Ectodermal cell (in vitro differentiated cells): ENCODE measurements at regions not wholly inside any gene's neighbourhood (a gene's known extent, or its start where the extent isn't known, plus 50 kb on each side); places are given as distances from the start of the nearest gene placed in this dataset.
"Not testable (repeated sequence)": the region's sequence is repeated elsewhere in the genome, so short reads cannot be mapped to it uniquely, and the experiment has no call there.

Experiments used
- H3K27ac ChIP-seq: 2 replicates; pipeline ENCODE4 v1.7.0; 2013; ENCODE audit warnings: mild to moderate bottlenecking, low read depth, low read length; ENCODE audit not compliant: insufficient read depth, poor library complexity, severe bottlenecking
- H3K27me3 ChIP-seq: 2 replicates; pipeline ENCODE4 v1.7.0; 2013; ENCODE audit warnings: mild to moderate bottlenecking, low read length; ENCODE audit not compliant: insufficient read depth, control insufficient read depth, poor library complexity, severe bottlenecking
- H3K36me3 ChIP-seq: one replicate; pipeline ENCODE4 v1.7.0; 2013; ENCODE audit warnings: low read length; ENCODE audit not compliant: control insufficient read depth, insufficient read depth
- H3K4me1 ChIP-seq: one replicate; pipeline ENCODE4 v1.7.0; 2013; ENCODE audit warnings: low read length; ENCODE audit not compliant: control insufficient read depth, insufficient read depth
- H3K4me3 ChIP-seq: 2 replicates; pipeline ENCODE4 v1.7.0; 2013; ENCODE audit warnings: low read depth, low read length, control low read depth; ENCODE audit not compliant: insufficient read depth
- H3K9me3 ChIP-seq: 2 replicates; pipeline ENCODE4 v1.7.0; 2013; ENCODE audit warnings: mild to moderate bottlenecking, low read length, moderate library complexity; ENCODE audit not compliant: control insufficient read depth
- WGBS, 2 experiments: methylation state at CpG; one replicate each; pipeline ENCODE4 v1.1.7; 2013; ENCODE audit warnings: missing lambda C conversion rate in 2 of 2; 5-methylcytosine and 5-hydroxymethylcytosine counted together

- H3K27me3 ChIP-seq: no peaks in the 10 kb centered on the region
- H3K9me3 ChIP-seq: no peaks in the 10 kb centered on the region
- H3K27ac ChIP-seq: no peak overlapping the region
- no peaks in the 10 kb centered on the region for H3K36me3 ChIP-seq
- H3K4me3 ChIP-seq: no peak overlapping the region
- H3K4me1 ChIP-seq: no peaks in the 10 kb centered on the region
- 65 to 91% methylated on average over 1 of the region's 1 CpG for WGBS, 2 experiments
These were observed 280.4 kb upstream of the LUZP2 start for GRCh38 chr11:24216488-24216887.

GRCh38 chr11:24217319-24217718 lies 279.5 kb upstream of the LUZP2 start:
- H3K27me3 ChIP-seq, H3K36me3 ChIP-seq, H3K9me3 ChIP-seq, H3K4me3 ChIP-seq, H3K27ac ChIP-seq, H3K4me1 ChIP-seq: not testable (repeated sequence)
- WGBS, 2 experiments: 94 to 97% methylated on average over 10 of the region's 11 CpGs

- Histone ChIP-seq H3K36me3 (no peaks in the 10 kb centered on the region), H3K4me3 (no peak overlapping the region), H3K9me3 (no peaks in the 10 kb centered on the region), H3K27ac (no peak overlapping the region), H3K27me3 (no peaks in the 10 kb centered on the region), H3K4me1 (no peaks in the 10 kb centered on the region)
- 100% methylated on average over 1 of the region's 1 CpG for WGBS, 2 experiments
These were observed 271.4 kb upstream of the LUZP2 start for GRCh38 chr11:24225501-24225900.

GRCh38 chr11:24226606-24227005 lies 270.2 kb upstream of the LUZP2 start:
- no peaks in the 10 kb centered on the region for H3K4me1 ChIP-seq
- no peaks in the 10 kb centered on the region for H3K9me3 ChIP-seq
- no peak overlapping the region for H3K27ac ChIP-seq
- no peaks in the 10 kb centered on the region for H3K36me3 ChIP-seq
- 93 to 95% methylated on average over 1 of the region's 1 CpG for WGBS, 2 experiments
- H3K27me3 ChIP-seq: no peaks in the 10 kb centered on the region
- no peak overlapping the region for H3K4me3 ChIP-seq

GRCh38 chr11:24233041-24233440 lies 263.8 kb upstream of the LUZP2 start:
- H3K36me3 ChIP-seq: no peaks in the 10 kb centered on the region
- H3K27ac ChIP-seq: no peak overlapping the region
- no peaks in the 10 kb centered on the region for H3K27me3 ChIP-seq
- H3K4me3 ChIP-seq: no peak overlapping the region
- no peaks in the 10 kb centered on the region for H3K9me3 ChIP-seq
- H3K4me1 ChIP-seq: no peaks in the 10 kb centered on the region
- 80 to 89% methylated on average over 1 of the region's 1 CpG for WGBS, 2 experiments

GRCh38 chr11:24234822-24235508 lies 261.9 kb upstream of the LUZP2 start:
- Histone ChIP-seq H3K9me3 (no peaks in the 10 kb centered on the region), H3K27me3 (no peaks in the 10 kb centered on the region), H3K4me3 (no peak overlapping the region), H3K4me1 (no peaks in the 10 kb centered on the region), H3K27ac (no peak overlapping the region), H3K36me3 (no peaks in the 10 kb centered on the region)
- 90% methylated on average over 4 of the region's 4 CpGs for WGBS, 2 experiments

GRCh38 chr11:24238771-24239645 lies 257.8 kb upstream of the LUZP2 start:
- Histone ChIP-seq H3K27me3 (no peaks in the 10 kb centered on the region), H3K36me3 (no peaks in the 10 kb centered on the region)
- 92 to 94% methylated on average over 3 of the region's 3 CpGs for WGBS, 2 experiments

GRCh38 chr11:24239930-24240329 lies 256.9 kb upstream of the LUZP2 start:
- Histone ChIP-seq H3K4me3 (no peak overlapping the region), H3K27me3 (no peaks in the 10 kb centered on the region), H3K4me1 (no peaks in the 10 kb centered on the region), H3K27ac (no peak overlapping the region), H3K9me3 (no peaks in the 10 kb centered on the region), H3K36me3 (no peaks in the 10 kb centered on the region)

More at GRCh38 chr11:24238771-24239645, 257.8 kb upstream of the LUZP2 start:
- H3K27ac ChIP-seq: no peak overlapping the region
- no peaks in the 10 kb centered on the region for H3K4me1 ChIP-seq
- no peaks in the 10 kb centered on the region for H3K9me3 ChIP-seq
- no peak overlapping the region for H3K4me3 ChIP-seq

- H3K27ac ChIP-seq: no peak overlapping the region
- H3K4me3 ChIP-seq: no peak overlapping the region
- 89 to 90% methylated on average over 1 of the region's 1 CpG for WGBS, 2 experiments
- no peaks in the 10 kb centered on the region for H3K9me3 ChIP-seq
- no peaks in the 10 kb centered on the region for H3K4me1 ChIP-seq
- H3K36me3 ChIP-seq: no peaks in the 10 kb centered on the region
- no peaks in the 10 kb centered on the region for H3K27me3 ChIP-seq
These were observed 256.2 kb upstream of the LUZP2 start for GRCh38 chr11:24240496-24241175.

- Histone ChIP-seq H3K4me3 (no peak overlapping the region), H3K4me1 (no peaks in the 10 kb centered on the region)
- no CpG with 5 or more reads among the region's 1 CpG for WGBS, 2 experiments
These were observed 250.1 kb upstream of the LUZP2 start for GRCh38 chr11:24246715-24247114.

More at GRCh38 chr11:24246715-24247114, 250.1 kb upstream of the LUZP2 start:
- Histone ChIP-seq H3K36me3 (no peaks in the 10 kb centered on the region), H3K9me3 (no peaks in the 10 kb centered on the region), H3K27me3 (no peaks in the 10 kb centered on the region), H3K27ac (no peak overlapping the region)
